ENCODE measurements at regions not wholly inside any gene's neighbourhood (a gene's known extent, or its start where the extent isn't known, plus 50 kb on each side); places are given as distances from the start of the nearest gene placed in this dataset.

- Histone ChIP-seq H2AFZ (ENCODE audit: low read depth, low read length) (no peak overlapping the region), H3K4me3 (ENCODE audit: low read length) (no peak overlapping the region), H3K27me3 (ENCODE audit: low read depth, low read length) (no peaks in the 10 kb centered on the region), H3K27ac (ENCODE audit: low read length) (no peak overlapping the region), H4K20me1 (ENCODE audit: insufficient read depth, low read length) (no peaks in the 10 kb centered on the region), H3K4me1 (ENCODE audit: low read length) (no peaks in the 10 kb centered on the region), H3K79me2 (ENCODE audit: low read length) (no peaks in the 10 kb centered on the region), H3K9ac (ENCODE audit: low read length) (no peak overlapping the region), H3K36me3 (replicated peaks; ENCODE audit: low read depth, low read length) (no peaks in the 10 kb centered on the region), H3K9me3 (ENCODE audit: insufficient read depth, low read length) (no peaks in the 10 kb centered on the region), H3K4me2 (ENCODE audit: low read length) (no peak overlapping the region)
- TF ChIP-seq EZH2phosphoT487 (IDR thresholded peaks at IDR 0.05; ENCODE audit: low read depth) (no peak), CTCF (IDR thresholded peaks at IDR 0.05; ENCODE audit: low read depth, low read length) (no peak)
Measured at GRCh38 chr2:58416696-58417095, 175.6 kb upstream of the FANCL start.

- Histone ChIP-seq H3K4me1 (ENCODE audit: low read length) (no peaks in the 10 kb centered on the region), H4K20me1 (ENCODE audit: insufficient read depth, low read length) (no peaks in the 10 kb centered on the region), H3K79me2 (ENCODE audit: low read length) (no peaks in the 10 kb centered on the region), H2AFZ (ENCODE audit: low read depth, low read length) (no peak overlapping the region), H3K27me3 (ENCODE audit: low read depth, low read length) (no peaks in the 10 kb centered on the region), H3K36me3 (replicated peaks; ENCODE audit: low read depth, low read length) (no peaks in the 10 kb centered on the region), H3K9ac (ENCODE audit: low read length) (no peak overlapping the region), H3K27ac (ENCODE audit: low read length) (no peak overlapping the region), H3K4me2 (ENCODE audit: low read length) (no peak overlapping the region), H3K4me3 (ENCODE audit: low read length) (no peak overlapping the region), H3K9me3 (ENCODE audit: insufficient read depth, low read length) (no peaks in the 10 kb centered on the region)
- TF ChIP-seq EZH2phosphoT487 (IDR thresholded peaks at IDR 0.05; ENCODE audit: low read depth) (no peak), CTCF (IDR thresholded peaks at IDR 0.05; ENCODE audit: low read depth, low read length) (no peak)
Measured at GRCh38 chr2:58414506-58414905, 173.4 kb upstream of the FANCL start.

- no peak overlapping the region for H3K9ac ChIP-seq (ENCODE audit: low read length)
- H3K4me3 ChIP-seq (ENCODE audit: low read length) = no peak overlapping the region
- H3K4me1 ChIP-seq (ENCODE audit: low read length) = no peaks in the 10 kb centered on the region
- H3K27ac ChIP-seq (ENCODE audit: low read length) = no peak overlapping the region
- H3K27me3 ChIP-seq (ENCODE audit: low read depth, low read length) = no peaks in the 10 kb centered on the region
- H3K4me2 ChIP-seq (ENCODE audit: low read length) = no peak overlapping the region
- no peak for TF ChIP-seq EZH2phosphoT487 (IDR thresholded peaks at IDR 0.05; ENCODE audit: low read depth)
- TF ChIP-seq CTCF (IDR thresholded peaks at IDR 0.05; ENCODE audit: low read depth, low read length) = no peak
- H4K20me1 ChIP-seq (ENCODE audit: insufficient read depth, low read length) = no peaks in the 10 kb centered on the region
- no peaks in the 10 kb centered on the region for H3K79me2 ChIP-seq (ENCODE audit: low read length)
- no peaks in the 10 kb centered on the region for H3K9me3 ChIP-seq (ENCODE audit: insufficient read depth, low read length)
- H2AFZ ChIP-seq (ENCODE audit: low read depth, low read length) = no peak overlapping the region
- H3K36me3 ChIP-seq (replicated peaks; ENCODE audit: low read depth, low read length) = no peaks in the 10 kb centered on the region
Measured at GRCh38 chr2:58410549-58410948, 169.4 kb upstream of the FANCL start.

GRCh38 chr2:58407487-58407886 is 166.4 kb upstream of the FANCL start:
- no peaks in the 10 kb centered on the region for H3K9me3 ChIP-seq (ENCODE audit: insufficient read depth, low read length)
- no peaks in the 10 kb centered on the region for H3K4me1 ChIP-seq (ENCODE audit: low read length)
- H3K4me2 ChIP-seq (ENCODE audit: low read length) = no peak overlapping the region
- H3K36me3 ChIP-seq (replicated peaks; ENCODE audit: low read depth, low read length) = no peaks in the 10 kb centered on the region
- H3K27ac ChIP-seq (ENCODE audit: low read length) = no peak overlapping the region
- H3K27me3 ChIP-seq (ENCODE audit: low read depth, low read length) = no peaks in the 10 kb centered on the region
- no peak overlapping the region for H3K9ac ChIP-seq (ENCODE audit: low read length)
- H3K4me3 ChIP-seq (ENCODE audit: low read length) = no peak overlapping the region
- no peaks in the 10 kb centered on the region for H3K79me2 ChIP-seq (ENCODE audit: low read length)
- no peak overlapping the region for H2AFZ ChIP-seq (ENCODE audit: low read depth, low read length)
- no peak for TF ChIP-seq CTCF (IDR thresholded peaks at IDR 0.05; ENCODE audit: low read depth, low read length)
- no peak for TF ChIP-seq EZH2phosphoT487 (IDR thresholded peaks at IDR 0.05; ENCODE audit: low read depth)
- H4K20me1 ChIP-seq (ENCODE audit: insufficient read depth, low read length) = no peaks in the 10 kb centered on the region

Measured in OCI-LY3 (cell line).